AG09309 (cell line): ENCODE measurements at regions not wholly inside any gene's neighbourhood (a gene's known extent, or its start where the extent isn't known, plus 50 kb on each side); places are given as distances from the start of the nearest gene placed in this dataset.

Experiments used
- DNase-seq: peaks from one replicate; pipeline ENCODE4 v3.0.0-alpha.2; 2010; ENCODE audit warnings: low read depth
- H3K4me3 ChIP-seq: 2 replicates; pipeline ENCODE4 v1.5.1; 2011; ENCODE audit warnings: mild to moderate bottlenecking, low read depth, low read length, moderate library complexity; ENCODE audit not compliant: control insufficient read depth
- TF ChIP-seq, protein P1 (sequence below): IDR thresholded peaks from 2 replicates; pipeline ENCODE4 v1.5.1; 2011; ENCODE audit warnings: mild to moderate bottlenecking, low read depth, low read length, inconsistent platforms; ENCODE audit not compliant: insufficient read depth, control insufficient read depth; ENCODE audit errors: missing control alignments

DNA sequence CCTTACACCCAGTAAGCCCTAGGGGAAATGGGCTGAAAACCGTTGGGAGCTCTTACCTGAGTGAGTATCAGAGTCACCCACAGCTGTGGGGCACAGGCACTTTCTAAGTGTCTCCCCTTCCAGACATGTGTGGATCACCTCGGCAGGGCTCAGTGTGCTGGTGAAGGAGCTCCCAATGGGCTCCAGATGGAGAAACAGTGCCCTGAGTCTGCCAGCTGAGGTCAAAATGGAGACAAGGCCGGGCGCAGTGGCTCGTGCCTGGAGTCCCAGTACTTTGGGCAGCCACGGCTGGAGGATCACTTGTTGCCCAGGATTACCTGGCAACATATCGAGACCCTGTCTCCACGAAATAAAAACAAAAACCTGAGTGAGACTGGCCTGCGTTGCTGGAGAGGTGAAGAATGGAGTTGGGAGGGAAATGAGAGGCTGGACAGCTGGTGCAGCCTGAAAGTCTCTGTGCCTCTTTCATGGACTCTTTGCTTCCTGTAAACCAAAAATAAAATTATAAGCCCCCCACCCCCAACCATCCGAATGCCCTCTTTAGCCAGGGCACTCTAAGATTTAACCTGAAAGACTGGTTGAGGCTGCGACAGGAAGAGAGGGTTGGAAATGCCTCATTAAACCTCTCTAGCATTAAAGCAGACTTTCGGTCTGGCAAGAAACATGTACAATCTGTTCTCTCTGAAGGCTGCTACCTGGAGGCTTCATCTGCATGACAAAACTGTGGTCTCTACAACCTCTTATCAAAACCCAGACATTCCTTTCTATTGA is 111.8 kb downstream of the SNX19 start:
- TF ChIP-seq, protein P1, sequence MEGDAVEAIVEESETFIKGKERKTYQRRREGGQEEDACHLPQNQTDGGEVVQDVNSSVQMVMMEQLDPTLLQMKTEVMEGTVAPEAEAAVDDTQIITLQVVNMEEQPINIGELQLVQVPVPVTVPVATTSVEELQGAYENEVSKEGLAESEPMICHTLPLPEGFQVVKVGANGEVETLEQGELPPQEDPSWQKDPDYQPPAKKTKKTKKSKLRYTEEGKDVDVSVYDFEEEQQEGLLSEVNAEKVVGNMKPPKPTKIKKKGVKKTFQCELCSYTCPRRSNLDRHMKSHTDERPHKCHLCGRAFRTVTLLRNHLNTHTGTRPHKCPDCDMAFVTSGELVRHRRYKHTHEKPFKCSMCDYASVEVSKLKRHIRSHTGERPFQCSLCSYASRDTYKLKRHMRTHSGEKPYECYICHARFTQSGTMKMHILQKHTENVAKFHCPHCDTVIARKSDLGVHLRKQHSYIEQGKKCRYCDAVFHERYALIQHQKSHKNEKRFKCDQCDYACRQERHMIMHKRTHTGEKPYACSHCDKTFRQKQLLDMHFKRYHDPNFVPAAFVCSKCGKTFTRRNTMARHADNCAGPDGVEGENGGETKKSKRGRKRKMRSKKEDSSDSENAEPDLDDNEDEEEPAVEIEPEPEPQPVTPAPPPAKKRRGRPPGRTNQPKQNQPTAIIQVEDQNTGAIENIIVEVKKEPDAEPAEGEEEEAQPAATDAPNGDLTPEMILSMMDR, result no peak
- no peak overlapping the region for H3K4me3 ChIP-seq
- no peak for DNase-seq

DNA sequence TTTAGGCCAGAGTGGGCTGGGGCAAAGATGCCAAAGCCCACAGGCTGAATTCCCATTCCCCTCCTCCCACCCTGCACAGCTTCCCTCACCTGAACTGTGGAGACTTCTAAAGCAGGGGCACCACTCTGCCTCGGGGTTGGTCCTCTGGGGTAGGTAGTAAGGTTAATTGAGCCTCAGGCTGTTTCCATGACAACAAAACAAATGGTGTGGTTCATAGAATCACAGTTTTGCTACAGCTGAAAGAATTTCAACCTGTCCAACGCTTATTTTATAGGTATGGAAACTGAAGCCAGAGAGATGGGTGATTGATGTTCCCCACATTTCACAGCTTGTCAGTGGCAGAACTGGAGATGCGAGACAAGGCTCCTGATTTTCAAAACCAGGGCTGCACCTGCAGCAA is 109.5 kb downstream of the SNX19 start:
- no peak overlapping the region for H3K4me3 ChIP-seq
- TF ChIP-seq, protein P1, result no peak
- no peak for DNase-seq

DNA sequence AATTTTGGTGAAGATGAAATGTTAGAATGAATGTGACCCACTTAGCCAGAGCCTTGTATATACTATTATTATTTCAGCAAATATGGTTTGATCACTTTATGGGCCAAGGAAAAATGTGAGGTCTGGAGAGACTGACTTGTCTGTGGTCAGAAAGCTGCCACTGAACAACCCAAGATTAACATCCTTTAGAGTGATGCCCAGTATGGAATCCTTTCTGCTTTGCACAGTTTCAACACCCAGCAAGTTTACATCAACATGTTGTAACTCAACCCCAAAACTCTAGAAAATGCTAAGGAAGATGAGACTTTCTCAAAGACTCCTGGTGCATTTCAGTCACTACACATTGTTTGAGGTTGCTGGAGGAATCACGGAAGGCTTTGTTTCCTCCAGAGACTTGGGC is 107.7 kb downstream of the SNX19 start:
- TF ChIP-seq, protein P1, result no peak
- H3K4me3 ChIP-seq, result no peak overlapping the region
- DNase-seq, result no peak

DNA sequence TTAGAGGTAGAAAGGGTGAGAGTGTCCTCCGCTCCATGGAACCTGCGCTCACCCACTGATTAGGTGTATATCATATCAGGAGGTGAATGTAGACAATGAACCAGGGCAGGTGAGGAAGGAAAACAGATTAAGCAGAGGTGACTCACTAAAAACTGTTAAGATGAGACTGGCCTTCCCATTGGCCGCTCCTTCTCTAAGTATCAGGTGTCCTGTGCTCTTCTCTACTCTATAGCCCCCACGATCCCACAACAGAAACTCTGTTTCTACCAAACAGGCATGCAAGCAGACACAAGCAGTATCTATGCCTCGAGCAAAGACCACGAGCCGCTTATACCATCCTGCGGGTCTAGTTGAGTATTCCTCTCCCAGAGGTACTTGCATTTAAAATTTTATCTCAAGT is 103.1 kb downstream of the SNX19 start:
- H3K4me3 ChIP-seq, result no peak overlapping the region
- TF ChIP-seq, protein P1, result no peak
- DNase-seq, result no peak

DNA sequence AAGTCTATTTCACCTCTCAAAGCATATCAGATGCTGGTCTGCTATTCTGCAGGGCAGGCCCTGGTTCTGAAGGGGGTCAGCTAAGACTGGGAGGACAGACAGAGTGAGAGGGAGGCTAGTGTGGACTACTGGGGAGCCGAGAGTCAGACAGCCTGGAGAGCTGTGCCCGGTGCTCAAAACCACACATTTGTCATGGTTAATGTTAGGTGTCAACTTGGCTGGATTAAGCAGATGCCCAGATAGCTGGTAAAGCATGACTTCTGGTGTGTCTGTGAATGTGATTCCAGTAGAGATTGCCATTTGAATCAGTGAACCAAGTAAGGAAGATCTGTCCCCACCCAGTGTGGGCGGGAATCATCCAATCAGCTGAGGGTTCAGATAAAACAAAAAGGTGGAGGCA is 102.6 kb downstream of the SNX19 start:
- TF ChIP-seq, protein P1, result no peak
- DNase-seq, result no peak
- no peak overlapping the region for H3K4me3 ChIP-seq

DNA sequence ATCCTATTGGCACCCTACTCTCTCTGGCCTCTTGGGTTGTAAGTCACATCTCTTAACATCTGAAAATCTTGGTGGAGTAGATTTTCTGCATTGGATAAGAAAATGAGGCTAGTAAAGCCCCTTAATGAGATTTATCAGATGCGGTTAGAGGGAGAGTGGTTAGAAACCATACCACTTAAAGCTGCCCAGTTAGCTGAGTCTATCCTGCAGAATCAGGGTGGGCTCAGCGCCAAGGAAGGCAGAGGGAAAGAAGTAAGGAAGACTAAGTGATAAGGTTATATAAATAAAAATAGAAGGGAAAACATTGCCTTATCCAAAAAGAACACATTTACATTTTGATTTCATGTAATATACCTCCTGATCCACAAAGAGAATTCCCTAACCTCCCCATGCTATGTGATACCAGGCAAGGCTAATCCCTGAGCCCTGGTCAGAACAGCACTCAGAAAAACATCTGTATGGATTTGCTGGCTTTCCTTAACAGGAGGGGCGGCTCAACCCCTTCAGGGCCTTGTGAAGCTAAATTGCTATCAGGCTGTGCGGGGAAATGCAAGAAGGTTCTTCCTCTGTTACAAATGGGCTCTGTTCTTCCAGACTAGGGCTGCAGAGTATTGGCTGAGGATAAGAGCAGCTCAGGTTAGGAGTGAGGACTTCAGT is 101.7 kb downstream of the SNX19 start:
- TF ChIP-seq, protein P1, result no peak
- no peak overlapping the region for H3K4me3 ChIP-seq
- no peak for DNase-seq
